ENCODE measurements at regions not wholly inside any gene's neighbourhood (a gene's known extent, or its start where the extent isn't known, plus 50 kb on each side); places are given as distances from the start of the nearest gene placed in this dataset.

GRCh38 chr9:81372628-81373191 is 316.6 kb downstream of the TLE1 start:
- no peak for TF ChIP-seq CTCF (IDR thresholded peaks at IDR 0.05; ENCODE audit: extremely low read depth in 1 of 2, insufficient read depth in 1 of 2, low read depth in 1 of 2, low read length in 2 of 2)
- no peak for TF ChIP-seq POLR2A (IDR thresholded peaks at IDR 0.05; ENCODE audit: low read depth, low read length)
- no peak for TF ChIP-seq EZH2 (IDR thresholded peaks at IDR 0.05; ENCODE audit: borderline replicate concordance, low read depth, low read length, severe bottlenecking)
- TF ChIP-seq JUN (IDR thresholded peaks at IDR 0.05; ENCODE audit: borderline replicate concordance, insufficient read depth, insufficient read length, low read depth), result no peak
